ENCODE measurements at regions not wholly inside any gene's neighbourhood (a gene's known extent, or its start where the extent isn't known, plus 50 kb on each side); places are given as distances from the start of the nearest gene placed in this dataset.

GRCh38 chr9:107816561-107817021 lies 327.0 kb upstream of the KLF4 start:
- POLR2A ChIA-PET (ENCODE audit: unreplicated experiment) = no interaction called here
- intact Hi-C loops (cut with micrococcal nuclease) (no loop called here), in situ Hi-C loops (cut with MboI; ENCODE audit: low sequenced_read_pairs) (no loop called here), dilution Hi-C loops (cut with HindIII; ENCODE audit: low sequenced_read_pairs, unreplicated experiment) (no loop called here)
- Histone ChIP-seq H3K18ac (ENCODE audit: low read depth, low read length) (no peak overlapping the region), H4K20me1 (ENCODE audit: insufficient read depth, low read length) (no peaks in the 10 kb centered on the region), H3K23ac (ENCODE audit: low read depth, low read length) (no peak overlapping the region), H3K4me2 (ENCODE audit: low read depth, low read length) (no peak overlapping the region), H2BK20ac (ENCODE audit: low read depth, low read length) (no peak overlapping the region), H4K8ac (ENCODE audit: low read depth in 2 of 2, low read length in 2 of 2) (no peak overlapping the region), H3K56ac (ENCODE audit: extremely low read depth, insufficient read depth, low read length) (no peak overlapping the region), H3K27ac (ENCODE audit: insufficient read depth, low read length) (no peak overlapping the region), H3K27me3 (ENCODE audit: control insufficient read depth, insufficient read depth, low read length) (no peaks in the 10 kb centered on the region), H2AK5ac (ENCODE audit: low read depth, low read length) (no peak overlapping the region), H2AK9ac (replicated peaks; ENCODE audit: low read depth, low read length, poor library complexity) (no peak overlapping the region), H2BK120ac (ENCODE audit: low read depth, low read length) (no peak overlapping the region), H2AFZ (replicated peaks; ENCODE audit: low read length, poor library complexity) (no peak overlapping the region), H3K4me3 (ENCODE audit: insufficient read depth, low read depth, low read length) (no peak overlapping the region), H2BK15ac (ENCODE audit: low read depth, low read length) (no peak overlapping the region), H3K9me3 (ENCODE audit: control insufficient read depth, insufficient read depth, low read length) (no peaks in the 10 kb centered on the region), H3K9me1 (ENCODE audit: insufficient read depth, low read length) (no peaks in the 10 kb centered on the region), H3K9ac (ENCODE audit: low read depth, low read length) (no peak overlapping the region), H3K36me3 (ENCODE audit: control insufficient read depth, insufficient read depth, low read length) (no peaks in the 10 kb centered on the region), H3K4me1 (ENCODE audit: control insufficient read depth, insufficient read depth, low read length) (no peaks in the 10 kb centered on the region; the same call in 1 of the 2 replicates), H4K91ac (ENCODE audit: insufficient read depth, low read depth, low read length) (no peak overlapping the region), H3K4ac (ENCODE audit: low read depth, low read length) (no peak overlapping the region), H2BK5ac (ENCODE audit: low read depth, low read length, poor library complexity, severe bottlenecking) (no peak overlapping the region), H3K79me1 (ENCODE audit: low read depth in 1 of 2, low read length in 2 of 2) (no peaks in the 10 kb centered on the region), H3K14ac (replicated peaks; ENCODE audit: low read depth, low read length) (no peak overlapping the region), H4K5ac (ENCODE audit: low read depth, low read length) (no peak overlapping the region)
- no TSS peak for BruUV-seq (replicated peaks)
- no CpG with 5 or more reads among the region's 2 CpGs for WGBS, 2 experiments (ENCODE audit: extremely low coverage in 2 of 2, insufficient read length in 1 of 2)
- TF ChIP-seq MXI1 (IDR thresholded peaks at IDR 0.05; ENCODE audit: borderline replicate concordance, low read depth, low read length) = no peak
- no peak for TF ChIP-seq USF2 (IDR thresholded peaks at IDR 0.05; ENCODE audit: low read depth, low read length)
- TF ChIP-seq, protein P1, sequence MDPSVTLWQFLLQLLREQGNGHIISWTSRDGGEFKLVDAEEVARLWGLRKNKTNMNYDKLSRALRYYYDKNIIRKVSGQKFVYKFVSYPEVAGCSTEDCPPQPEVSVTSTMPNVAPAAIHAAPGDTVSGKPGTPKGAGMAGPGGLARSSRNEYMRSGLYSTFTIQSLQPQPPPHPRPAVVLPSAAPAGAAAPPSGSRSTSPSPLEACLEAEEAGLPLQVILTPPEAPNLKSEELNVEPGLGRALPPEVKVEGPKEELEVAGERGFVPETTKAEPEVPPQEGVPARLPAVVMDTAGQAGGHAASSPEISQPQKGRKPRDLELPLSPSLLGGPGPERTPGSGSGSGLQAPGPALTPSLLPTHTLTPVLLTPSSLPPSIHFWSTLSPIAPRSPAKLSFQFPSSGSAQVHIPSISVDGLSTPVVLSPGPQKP (IDR thresholded peaks at IDR 0.05; ENCODE audit: borderline replicate concordance, low read depth, low read length) = no peak
- no peak for TF ChIP-seq MAFK (IDR thresholded peaks at IDR 0.05; ENCODE audit: low read depth, low read length)
- no peak for TF ChIP-seq POLR2A (IDR thresholded peaks at IDR 0.05; ENCODE audit: low read depth, low read length)
- TF ChIP-seq, protein P2, sequence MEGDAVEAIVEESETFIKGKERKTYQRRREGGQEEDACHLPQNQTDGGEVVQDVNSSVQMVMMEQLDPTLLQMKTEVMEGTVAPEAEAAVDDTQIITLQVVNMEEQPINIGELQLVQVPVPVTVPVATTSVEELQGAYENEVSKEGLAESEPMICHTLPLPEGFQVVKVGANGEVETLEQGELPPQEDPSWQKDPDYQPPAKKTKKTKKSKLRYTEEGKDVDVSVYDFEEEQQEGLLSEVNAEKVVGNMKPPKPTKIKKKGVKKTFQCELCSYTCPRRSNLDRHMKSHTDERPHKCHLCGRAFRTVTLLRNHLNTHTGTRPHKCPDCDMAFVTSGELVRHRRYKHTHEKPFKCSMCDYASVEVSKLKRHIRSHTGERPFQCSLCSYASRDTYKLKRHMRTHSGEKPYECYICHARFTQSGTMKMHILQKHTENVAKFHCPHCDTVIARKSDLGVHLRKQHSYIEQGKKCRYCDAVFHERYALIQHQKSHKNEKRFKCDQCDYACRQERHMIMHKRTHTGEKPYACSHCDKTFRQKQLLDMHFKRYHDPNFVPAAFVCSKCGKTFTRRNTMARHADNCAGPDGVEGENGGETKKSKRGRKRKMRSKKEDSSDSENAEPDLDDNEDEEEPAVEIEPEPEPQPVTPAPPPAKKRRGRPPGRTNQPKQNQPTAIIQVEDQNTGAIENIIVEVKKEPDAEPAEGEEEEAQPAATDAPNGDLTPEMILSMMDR (conservative IDR thresholded peaks at IDR 0.05; ENCODE audit: low read depth, low read length) = no peak
- no peak for TF ChIP-seq BHLHE40 (IDR thresholded peaks at IDR 0.05; ENCODE audit: low read depth, low read length)
- no peak for TF ChIP-seq CHD1 (IDR thresholded peaks at IDR 0.05; ENCODE audit: low read depth, low read length)
- TF ChIP-seq RFX5 (IDR thresholded peaks at IDR 0.05; ENCODE audit: low read depth, low read length) = no peak
- TF ChIP-seq RAD21 (IDR thresholded peaks at IDR 0.05; ENCODE audit: low read length) = no peak
- TF ChIP-seq SMC3 (IDR thresholded peaks at IDR 0.05; ENCODE audit: low read depth, low read length) = no peak
- TF ChIP-seq MAZ (IDR thresholded peaks at IDR 0.05; ENCODE audit: borderline replicate concordance, low read depth, low read length) = no peak
- TF ChIP-seq NFE2L2 (IDR thresholded peaks at IDR 0.05; ENCODE audit: low read depth, low read length) = no peak
- ATAC-seq (ENCODE audit: low read depth) (no peak), DNase-seq (no peak)
- CTCF ChIA-PET = interaction anchor here (0.7 kb wide), 1 partner anchor 8 kb away, joined by 3 read pairs; no protein-coding TSS in a partner anchor
